Thymus (tissue), 11 donors: ENCODE measurements at regions not wholly inside any gene's neighbourhood (a gene's known extent, or its start where the extent isn't known, plus 50 kb on each side); places are given as distances from the start of the nearest gene placed in this dataset.

Experiments used
- DNase-seq, 9 donors: peaks; one replicate each; pipeline ENCODE4 v3.0.0-alpha.2; 2013; ENCODE audit warnings: low spot score in 9 of 9, low read depth in 6 of 9, missing footprints in 1 of 9
- H3K27ac ChIP-seq, 2 donors: one replicate each; pipeline ENCODE4 v1.5.1; 2013; ENCODE audit warnings: control low read depth in 1 of 2, low read depth in 1 of 2, low read length in 1 of 2, mild to moderate bottlenecking in 1 of 2, moderate library complexity in 1 of 2
- H3K27me3 ChIP-seq, 2 donors: one replicate each; pipeline ENCODE4 v1.5.1; 2013; ENCODE audit warnings: low read length in 1 of 2; ENCODE audit not compliant: control insufficient read depth in 2 of 2, insufficient read depth in 1 of 2
- H3K36me3 ChIP-seq, 2 donors: one replicate each; pipeline ENCODE4 v1.5.1; 2013; ENCODE audit warnings: low read length in 1 of 2, mild to moderate bottlenecking in 1 of 2, moderate library complexity in 1 of 2; ENCODE audit not compliant: control insufficient read depth in 2 of 2, insufficient read depth in 2 of 2
- H3K4me1 ChIP-seq, 2 donors: one replicate each; pipeline ENCODE4 v1.5.1; 2013; ENCODE audit warnings: low read length in 2 of 2; ENCODE audit not compliant: control insufficient read depth in 2 of 2, insufficient read depth in 2 of 2
- H3K4me3 ChIP-seq, 2 donors: one replicate each; pipeline ENCODE4 v1.5.1; 2013; ENCODE audit warnings: low read length in 2 of 2, control low read depth in 1 of 2, mild to moderate bottlenecking in 1 of 2
- H3K9me3 ChIP-seq, 2 donors: one replicate each; pipeline ENCODE4 v1.5.1; 2013; ENCODE audit warnings: low read length in 1 of 2, mild to moderate bottlenecking in 1 of 2; ENCODE audit not compliant: control insufficient read depth in 2 of 2, insufficient read depth in 1 of 2
- WGBS: extraction: QIAGEN DNeasy Blood & Tissue Kit; methylation state at CpG from one replicate; pipeline ENCODE4 v1.1.7; 2013; 5-methylcytosine and 5-hydroxymethylcytosine counted together
- donor health status: healthy.

DNA sequence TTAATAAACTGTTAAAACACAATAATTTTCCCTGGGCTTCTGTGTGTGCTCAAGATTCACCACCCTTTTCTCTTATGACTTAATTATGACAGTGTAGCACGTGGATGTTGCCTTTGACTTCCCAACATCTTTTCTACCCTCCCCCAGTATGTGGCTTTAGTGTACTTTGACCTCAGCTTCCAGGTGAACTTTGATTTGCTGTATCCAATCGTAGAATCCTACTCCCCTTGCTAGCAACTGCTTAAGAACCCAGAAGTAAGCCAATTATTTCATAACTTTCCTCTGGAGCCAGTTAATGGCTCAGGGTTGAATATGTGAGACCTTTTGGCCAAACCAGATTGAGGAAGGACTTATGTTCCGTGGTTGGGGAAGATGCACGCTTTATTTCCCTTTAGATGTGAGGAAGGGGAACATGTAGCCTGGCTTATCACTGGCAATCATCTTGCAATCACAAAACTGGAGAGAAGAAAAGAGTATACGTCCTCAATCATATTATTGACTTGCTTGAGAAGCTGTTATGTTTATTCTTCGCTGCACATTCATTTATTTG, 259.6 kb upstream of the ATP2B1 start:
- Histone ChIP-seq H3K27me3 (no peaks in the 10 kb centered on the region), H3K9me3 (no peaks in the 10 kb centered on the region), H3K4me1 (peaks cover 0 to 6% of the 10 kb centered on the region in 2 donors), H3K36me3 (no peaks in the 10 kb centered on the region), H3K27ac (no peak overlapping the region), H3K4me3 (no peak overlapping the region)
- no peak for DNase-seq
- 77% methylated on average over 6 of the region's 6 CpGs for WGBS

DNA sequence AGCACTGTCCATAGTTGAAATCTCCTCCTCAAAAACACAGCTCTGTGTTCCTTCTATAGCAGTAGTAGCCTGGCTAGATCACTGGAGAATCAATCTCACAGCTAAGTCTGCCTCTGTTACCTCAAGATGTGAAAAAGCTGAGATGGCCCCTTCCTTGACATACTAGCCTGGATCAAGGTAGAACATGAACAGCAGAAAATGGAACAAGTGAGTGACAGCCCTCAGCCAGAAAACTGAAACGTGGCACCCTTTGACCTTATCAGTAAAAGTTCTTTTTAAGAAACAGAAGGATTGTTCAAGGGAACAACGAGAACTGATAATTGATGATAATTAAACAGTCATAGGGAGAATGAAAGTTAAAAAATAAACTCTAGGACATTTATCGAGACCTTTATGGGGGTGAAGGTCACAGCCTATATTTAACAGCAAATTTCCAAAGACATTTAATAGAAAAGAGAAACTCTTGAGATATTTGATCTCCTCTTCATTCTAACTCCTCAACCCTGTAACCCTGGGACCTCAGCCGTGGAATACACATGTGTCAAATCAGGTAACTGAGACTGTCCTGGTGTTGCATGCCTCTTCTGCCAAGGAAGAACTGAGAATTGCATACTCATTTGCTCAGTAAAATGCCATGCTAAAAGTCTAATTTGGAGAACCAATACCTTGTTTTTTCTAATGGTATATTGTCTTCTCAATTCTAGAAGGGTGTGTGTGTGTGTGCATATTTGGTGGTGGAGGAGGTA, 258.0 kb upstream of the ATP2B1 start:
- DNase-seq: no peak
- 94% methylated on average over 4 of the region's 4 CpGs for WGBS
- no peaks in the 10 kb centered on the region for H3K27me3 ChIP-seq
- H3K9me3 ChIP-seq: no peaks in the 10 kb centered on the region
- H3K4me1 ChIP-seq: peaks cover 0 to 4% of the 10 kb centered on the region in 2 donors
- no peak overlapping the region for H3K4me3 ChIP-seq
- no peaks in the 10 kb centered on the region for H3K36me3 ChIP-seq
- no peak overlapping the region for H3K27ac ChIP-seq

DNA sequence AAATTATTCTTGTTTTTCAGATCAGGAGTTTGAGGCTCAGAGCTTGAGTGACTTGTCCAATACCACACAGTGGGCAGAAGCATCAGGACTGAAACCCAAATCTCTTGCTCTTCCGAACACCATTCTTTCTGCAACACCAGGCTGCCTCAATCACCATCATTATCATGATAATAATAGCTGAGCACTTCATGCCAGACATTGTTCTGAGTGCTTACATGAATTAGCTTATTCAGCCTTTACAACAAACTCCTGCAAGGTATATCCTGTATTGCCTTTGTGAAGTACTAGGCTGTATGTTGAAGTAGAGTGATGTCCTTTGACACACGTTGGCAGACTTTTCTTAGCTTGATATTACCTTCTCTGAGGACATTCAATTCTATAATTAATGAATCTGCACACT, 257.4 kb upstream of the ATP2B1 start:
- Histone ChIP-seq H3K4me3 (no peak overlapping the region), H3K9me3 (no peaks in the 10 kb centered on the region), H3K4me1 (no peaks in the 10 kb centered on the region), H3K27me3 (no peaks in the 10 kb centered on the region), H3K27ac (no peak overlapping the region), H3K36me3 (no peaks in the 10 kb centered on the region)
- 96% methylated on average over 2 of the region's 2 CpGs for WGBS
- no peak for DNase-seq

DNA sequence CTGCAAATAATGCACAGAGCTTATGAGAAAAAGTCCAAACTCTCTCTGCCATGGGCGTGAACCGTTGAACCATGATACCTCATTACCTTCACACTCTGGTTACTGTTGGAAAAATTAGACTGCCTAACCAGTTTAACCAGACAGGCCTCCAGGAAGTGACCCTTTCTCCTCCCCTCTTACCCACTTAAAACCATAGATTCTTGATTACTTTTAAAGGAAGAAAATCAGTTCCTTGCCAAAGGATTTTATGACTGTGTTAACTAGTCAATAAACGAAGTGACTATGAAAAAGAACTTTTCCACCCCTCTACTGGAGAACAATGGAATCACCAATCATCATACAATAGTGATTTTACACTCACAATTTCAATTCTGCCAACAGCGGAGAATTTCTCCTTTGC, 254.0 kb upstream of the ATP2B1 start:
- Histone ChIP-seq H3K27ac (no peak overlapping the region), H3K27me3 (no peaks in the 10 kb centered on the region)

DNA sequence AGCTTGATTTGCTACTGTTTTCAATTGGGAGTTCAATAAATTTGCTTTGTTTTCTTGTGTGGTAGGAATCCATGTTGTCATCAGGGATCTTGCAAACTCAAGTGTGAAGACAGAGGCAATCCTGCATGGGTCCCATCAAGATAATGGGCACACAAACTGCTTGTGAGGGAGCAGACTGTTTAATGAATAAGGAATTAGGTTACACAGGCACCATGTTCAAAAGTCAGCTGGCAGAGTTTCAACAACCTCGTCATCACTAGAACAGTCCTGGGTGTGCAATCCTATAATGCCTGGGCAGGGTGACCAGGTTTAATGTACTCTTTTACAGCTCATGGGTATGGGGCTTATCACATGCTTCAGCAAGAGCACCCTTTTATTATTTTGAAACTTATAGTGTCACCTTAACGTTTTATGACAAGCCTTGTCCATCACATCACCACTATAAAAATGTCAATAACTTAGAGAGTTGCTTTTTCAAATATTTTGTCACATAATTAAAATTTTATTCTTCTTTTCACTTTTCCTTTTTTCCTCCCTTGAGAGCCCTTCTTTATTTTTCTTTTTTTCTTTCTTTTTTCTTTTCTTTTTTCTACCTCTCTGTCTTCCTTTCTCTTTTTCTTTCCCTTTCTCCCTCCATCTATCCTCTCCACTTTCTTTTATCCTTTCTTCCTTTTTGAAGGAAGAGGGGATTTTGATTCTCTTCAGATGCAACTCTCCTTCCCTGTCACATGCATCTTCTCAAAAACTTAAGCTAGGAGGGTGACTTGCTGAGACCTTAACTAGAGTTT, 252.2 kb upstream of the ATP2B1 start:
- no peak for DNase-seq

More for the DNA sequence above, 254.0 kb upstream of the ATP2B1 start:
- DNase-seq: no peak
- Histone ChIP-seq H3K36me3 (no peaks in the 10 kb centered on the region), H3K4me3 (no peak overlapping the region), H3K9me3 (no peaks in the 10 kb centered on the region), H3K4me1 (no peaks in the 10 kb centered on the region)
- WGBS: 90% methylated on average over 4 of the region's 4 CpGs

DNA sequence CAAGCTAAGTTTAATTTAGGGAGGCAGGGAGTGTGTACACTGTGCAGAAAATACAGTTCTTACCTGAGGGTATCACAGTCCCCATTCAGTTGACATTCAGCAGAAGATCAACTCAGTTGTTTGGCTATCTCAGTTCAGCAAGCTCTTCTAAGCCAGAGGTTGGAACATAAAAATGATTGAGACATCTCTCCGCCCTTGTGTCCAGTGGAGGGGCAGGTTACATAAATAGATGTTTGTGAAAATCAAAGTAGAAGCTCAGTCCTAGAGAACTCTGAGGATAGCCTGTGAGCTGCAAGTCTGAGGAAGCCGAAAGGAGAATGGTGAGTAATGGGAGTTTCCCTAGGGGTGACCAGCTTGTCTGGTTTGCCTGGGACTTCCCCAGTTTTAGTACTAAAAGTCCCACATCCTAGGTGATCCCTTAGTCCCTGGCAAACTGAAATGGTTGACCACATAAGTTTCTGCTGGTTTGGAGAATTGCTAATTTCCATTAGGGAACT, 251.4 kb upstream of the ATP2B1 start:
- Histone ChIP-seq H3K9me3 (no peaks in the 10 kb centered on the region), H3K36me3 (no peaks in the 10 kb centered on the region), H3K4me1 (no peaks in the 10 kb centered on the region), H3K4me3 (no peak overlapping the region), H3K27me3 (no peaks in the 10 kb centered on the region), H3K27ac (no peak overlapping the region)
- 96% methylated on average over 2 of the region's 2 CpGs for WGBS
- DNase-seq: peak in 1 of 9 donors; percentile 29

More for the DNA sequence above, 252.2 kb upstream of the ATP2B1 start:
- no peaks in the 10 kb centered on the region for H3K36me3 ChIP-seq
- 93% methylated on average over 2 of the region's 2 CpGs for WGBS
- no peak overlapping the region for H3K4me3 ChIP-seq
- H3K27me3 ChIP-seq: no peaks in the 10 kb centered on the region
- no peak overlapping the region for H3K27ac ChIP-seq
- H3K9me3 ChIP-seq: no peaks in the 10 kb centered on the region
- H3K4me1 ChIP-seq: no peaks in the 10 kb centered on the region

DNA sequence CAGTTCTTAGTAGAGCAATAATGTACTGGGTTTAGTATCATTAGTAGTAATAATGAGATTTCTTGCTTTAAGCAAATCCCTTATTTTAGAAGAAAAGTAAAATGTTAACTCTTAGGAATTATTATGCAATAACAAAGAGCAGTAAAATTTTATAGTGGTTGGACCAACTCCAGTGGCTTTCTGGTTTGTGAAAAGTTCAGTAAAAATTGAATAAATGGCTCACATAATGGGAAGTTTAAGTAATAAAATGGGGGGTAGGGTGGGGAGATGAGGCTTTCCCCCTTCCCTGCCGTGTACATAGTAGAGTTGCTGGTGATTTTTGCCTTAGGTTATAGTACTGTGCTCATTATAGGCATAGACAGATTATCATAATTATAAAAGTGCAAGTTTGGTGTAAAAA, 250.5 kb upstream of the ATP2B1 start:
- 94% methylated on average over 1 of the region's 1 CpG for WGBS
- Histone ChIP-seq H3K4me1 (no peaks in the 10 kb centered on the region), H3K9me3 (no peaks in the 10 kb centered on the region), H3K36me3 (no peaks in the 10 kb centered on the region), H3K27ac (no peak overlapping the region), H3K27me3 (no peaks in the 10 kb centered on the region), H3K4me3 (no peak overlapping the region)
- DNase-seq: no peak

DNA sequence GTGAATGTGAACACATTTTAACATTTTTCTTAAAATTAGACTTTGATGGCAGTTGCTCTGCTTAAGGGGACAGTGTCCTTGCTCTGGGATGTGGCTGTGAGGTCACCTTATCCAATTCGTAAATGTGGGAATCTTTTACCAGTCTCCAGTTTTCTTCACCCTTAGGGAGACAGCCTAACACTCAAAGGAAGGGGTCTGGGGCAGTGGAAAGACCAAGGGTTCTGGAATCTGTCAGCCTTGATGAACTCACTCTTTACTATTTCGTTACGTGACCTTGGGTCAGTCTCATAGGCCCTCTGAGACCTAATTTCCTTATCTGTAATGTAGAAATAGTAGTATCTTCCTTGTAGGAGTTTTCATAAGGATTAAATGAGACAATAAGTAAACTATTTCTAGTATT, 245.6 kb upstream of the ATP2B1 start:
- H3K9me3 ChIP-seq: no peaks in the 10 kb centered on the region
- H3K27me3 ChIP-seq: no peaks in the 10 kb centered on the region
- DNase-seq: no peak
- peaks cover 0 to 2% of the 10 kb centered on the region in 2 donors for H3K4me1 ChIP-seq
- no peaks in the 10 kb centered on the region for H3K36me3 ChIP-seq
- 98% methylated on average over 3 of the region's 3 CpGs for WGBS
- H3K27ac ChIP-seq: no peak overlapping the region
- no peak overlapping the region for H3K4me3 ChIP-seq

DNA sequence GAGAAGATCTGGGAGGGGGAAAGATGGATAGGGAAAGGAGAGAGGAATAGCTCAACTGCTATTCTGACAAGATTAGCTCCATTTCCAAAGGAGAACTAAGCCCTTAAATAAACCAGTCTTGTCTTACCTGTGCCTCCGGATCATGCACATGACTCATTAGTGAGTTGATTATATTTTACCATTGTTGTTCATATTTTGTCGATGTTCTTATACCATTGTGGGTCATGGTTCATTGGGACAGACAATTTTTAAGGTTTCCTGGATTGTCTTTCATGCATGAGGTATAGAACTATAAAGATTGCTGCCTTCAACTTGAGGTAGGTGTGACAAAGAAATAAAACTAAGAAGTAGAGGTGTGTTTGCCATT, 243.0 kb upstream of the ATP2B1 start:
- Histone ChIP-seq H3K36me3 (no peaks in the 10 kb centered on the region), H3K4me3 (no peak overlapping the region), H3K27ac (no peak overlapping the region), H3K27me3 (no peaks in the 10 kb centered on the region), H3K4me1 (peaks cover 0 to 2% of the 10 kb centered on the region in 2 donors), H3K9me3 (no peaks in the 10 kb centered on the region)
- WGBS: 73% methylated on average over 2 of the region's 2 CpGs
- no peak for DNase-seq
